ENCODE measurements at regions not wholly inside any gene's neighbourhood (a gene's known extent, or its start where the extent isn't known, plus 50 kb on each side); places are given as distances from the start of the nearest gene placed in this dataset.
"Not testable (repeated sequence)": the region's sequence is repeated elsewhere in the genome, so short reads cannot be mapped to it uniquely, and the experiment has no call there.

GRCh38 chr1:60848583-60849188 lies 233.7 kb upstream of the NFIA start:
- DNase-seq = peak; percentile 44

- DNase-seq = no peak
Observed at GRCh38 chr1:60847855-60848582, 234.3 kb upstream of the NFIA start.

GRCh38 chr1:60847391-60847790 lies 235.0 kb upstream of the NFIA start:
- DNase-seq = peak; percentile 11

- DNase-seq = not testable (repeated sequence)
Observed at GRCh38 chr1:60845659-60846058, 236.7 kb upstream of the NFIA start.

GRCh38 chr1:60842304-60842703 lies 240.1 kb upstream of the NFIA start:
- no peak for DNase-seq

GRCh38 chr1:60841116-60842046 lies 241.0 kb upstream of the NFIA start:
- no peak for DNase-seq

- not testable (repeated sequence) for DNase-seq
Observed at GRCh38 chr1:60840476-60840875, 241.9 kb upstream of the NFIA start.

- DNase-seq = no peak
Observed at GRCh38 chr1:60835649-60836048, 246.7 kb upstream of the NFIA start.

GRCh38 chr1:60833173-60833572 lies 249.2 kb upstream of the NFIA start:
- DNase-seq = no peak

GRCh38 chr1:60832367-60832766 lies 250.0 kb upstream of the NFIA start:
- no peak for DNase-seq

- DNase-seq = no peak
Observed at GRCh38 chr1:60831780-60832179, 250.6 kb upstream of the NFIA start.

GRCh38 chr1:60828944-60829343 lies 253.4 kb upstream of the NFIA start:
- DNase-seq = no peak

- DNase-seq = no peak
Observed at GRCh38 chr1:60826320-60827094, 255.9 kb upstream of the NFIA start.

GRCh38 chr1:60825593-60825992 lies 256.8 kb upstream of the NFIA start:
- DNase-seq = no peak

- DNase-seq = no peak
Observed at GRCh38 chr1:60823151-60823550, 259.2 kb upstream of the NFIA start.

GRCh38 chr1:60822252-60822651 lies 260.1 kb upstream of the NFIA start:
- no peak for DNase-seq

- no peak for DNase-seq
Observed at GRCh38 chr1:60821156-60821555, 261.2 kb upstream of the NFIA start.

- DNase-seq = no peak
Observed at GRCh38 chr1:60818969-60819701, 263.2 kb upstream of the NFIA start.

GRCh38 chr1:60813071-60813470 lies 269.3 kb upstream of the NFIA start:
- DNase-seq = peak; percentile 74

- peak; percentile 9 for DNase-seq
Observed at GRCh38 chr1:60809204-60809980, 273.0 kb upstream of the NFIA start.

- DNase-seq = no peak
Observed at GRCh38 chr1:60808676-60809075, 273.7 kb upstream of the NFIA start.
